ENCODE measurements at regions not wholly inside any gene's neighbourhood (a gene's known extent, or its start where the extent isn't known, plus 50 kb on each side); places are given as distances from the start of the nearest gene placed in this dataset.

- Mint-ChIP-seq H3K36me3 (ENCODE audit: low read depth) (no peaks in the 10 kb centered on the region), H3K27ac (no peak overlapping the region), H3K4me1 (peaks cover 20% of the 10 kb centered on the region), H3K4me3 (no peak overlapping the region), H3K27me3 (ENCODE audit: low read depth) (peaks cover 33% of the 10 kb centered on the region), H3K9me3 (no peaks in the 10 kb centered on the region)
- TF ChIP-seq, protein P1, sequence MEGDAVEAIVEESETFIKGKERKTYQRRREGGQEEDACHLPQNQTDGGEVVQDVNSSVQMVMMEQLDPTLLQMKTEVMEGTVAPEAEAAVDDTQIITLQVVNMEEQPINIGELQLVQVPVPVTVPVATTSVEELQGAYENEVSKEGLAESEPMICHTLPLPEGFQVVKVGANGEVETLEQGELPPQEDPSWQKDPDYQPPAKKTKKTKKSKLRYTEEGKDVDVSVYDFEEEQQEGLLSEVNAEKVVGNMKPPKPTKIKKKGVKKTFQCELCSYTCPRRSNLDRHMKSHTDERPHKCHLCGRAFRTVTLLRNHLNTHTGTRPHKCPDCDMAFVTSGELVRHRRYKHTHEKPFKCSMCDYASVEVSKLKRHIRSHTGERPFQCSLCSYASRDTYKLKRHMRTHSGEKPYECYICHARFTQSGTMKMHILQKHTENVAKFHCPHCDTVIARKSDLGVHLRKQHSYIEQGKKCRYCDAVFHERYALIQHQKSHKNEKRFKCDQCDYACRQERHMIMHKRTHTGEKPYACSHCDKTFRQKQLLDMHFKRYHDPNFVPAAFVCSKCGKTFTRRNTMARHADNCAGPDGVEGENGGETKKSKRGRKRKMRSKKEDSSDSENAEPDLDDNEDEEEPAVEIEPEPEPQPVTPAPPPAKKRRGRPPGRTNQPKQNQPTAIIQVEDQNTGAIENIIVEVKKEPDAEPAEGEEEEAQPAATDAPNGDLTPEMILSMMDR (IDR thresholded peaks at IDR 0.05; ENCODE audit: unreplicated experiment in 3 of 3), result no peak
Measured at GRCh38 chr20:57094252-57094891, 172.1 kb downstream of the BMP7 start.

DNA sequence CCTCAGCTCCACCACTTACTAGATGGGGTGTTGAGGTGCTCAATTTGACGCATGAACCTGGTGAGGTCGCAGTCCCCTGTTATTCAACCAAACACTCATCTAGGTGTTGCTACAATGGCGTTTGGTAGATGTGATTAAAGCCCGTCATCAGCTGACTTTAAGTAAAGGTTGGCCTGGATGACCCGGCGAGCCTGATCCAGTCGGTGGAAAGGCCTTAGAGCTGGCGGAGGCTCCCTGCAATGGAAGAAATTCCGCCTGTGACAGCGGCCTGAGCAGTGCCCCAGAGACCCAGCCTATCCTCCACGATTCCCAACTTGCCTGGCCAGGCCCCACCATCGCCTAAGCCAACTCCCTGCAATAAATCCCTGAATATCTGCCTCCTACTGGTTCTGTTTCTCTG, 171.4 kb downstream of the BMP7 start:
- H3K4me3 Mint-ChIP-seq, result no peak overlapping the region
- no peaks in the 10 kb centered on the region for H3K9me3 Mint-ChIP-seq
- TF ChIP-seq, protein P1 (IDR thresholded peaks at IDR 0.05; ENCODE audit: unreplicated experiment in 3 of 3), result no peak
- H3K27me3 Mint-ChIP-seq (ENCODE audit: low read depth), result peaks cover 32% of the 10 kb centered on the region
- H3K27ac Mint-ChIP-seq, result no peak overlapping the region
- peaks cover 20% of the 10 kb centered on the region for H3K4me1 Mint-ChIP-seq
- H3K36me3 Mint-ChIP-seq (ENCODE audit: low read depth), result no peaks in the 10 kb centered on the region

- H3K27ac Mint-ChIP-seq, result no peak overlapping the region
- no peaks in the 10 kb centered on the region for H3K36me3 Mint-ChIP-seq (ENCODE audit: low read depth)
- H3K4me1 Mint-ChIP-seq, result peaks cover 20% of the 10 kb centered on the region
- H3K4me3 Mint-ChIP-seq, result no peak overlapping the region
- peaks cover 32% of the 10 kb centered on the region for H3K27me3 Mint-ChIP-seq (ENCODE audit: low read depth)
- TF ChIP-seq, protein P1 (IDR thresholded peaks at IDR 0.05; ENCODE audit: unreplicated experiment in 3 of 3), result no peak
- no peaks in the 10 kb centered on the region for H3K9me3 Mint-ChIP-seq
Measured at GRCh38 chr20:57095426-57095825, 171.0 kb downstream of the BMP7 start.

- Mint-ChIP-seq H3K4me3 (no peak overlapping the region), H3K27me3 (ENCODE audit: low read depth) (peaks cover 26% of the 10 kb centered on the region), H3K36me3 (ENCODE audit: low read depth) (no peaks in the 10 kb centered on the region), H3K9me3 (no peaks in the 10 kb centered on the region), H3K27ac (no peak overlapping the region), H3K4me1 (peaks cover 15% of the 10 kb centered on the region)
- TF ChIP-seq, protein P1 (IDR thresholded peaks at IDR 0.05; ENCODE audit: unreplicated experiment in 3 of 3), result no peak
Measured at GRCh38 chr20:57097245-57097915, 169.1 kb downstream of the BMP7 start.

DNA sequence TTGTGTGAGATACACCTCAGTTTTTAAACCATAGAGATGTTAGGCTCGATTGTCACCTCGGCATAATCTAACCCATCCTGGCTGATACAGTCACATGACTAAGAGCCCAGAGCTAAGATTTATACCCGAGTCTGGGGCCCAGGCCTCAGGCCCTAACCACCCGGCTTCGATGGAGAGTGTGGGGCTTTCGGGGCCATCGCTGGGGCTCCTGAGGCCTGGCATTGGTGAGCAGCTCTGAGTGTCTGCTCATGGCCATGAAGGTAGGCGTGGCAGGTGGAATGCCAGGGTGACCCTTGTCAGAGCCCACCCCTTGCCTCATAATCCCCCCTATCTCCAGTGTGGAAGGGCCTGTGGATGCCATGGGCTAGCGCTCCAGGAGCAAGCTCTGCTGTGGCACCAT, 164.3 kb downstream of the BMP7 start:
- Mint-ChIP-seq H3K9me3 (no peaks in the 10 kb centered on the region), H3K27me3 (ENCODE audit: low read depth) (peaks cover 37% of the 10 kb centered on the region), H3K36me3 (ENCODE audit: low read depth) (no peaks in the 10 kb centered on the region), H3K27ac (no peak overlapping the region), H3K4me3 (no peak overlapping the region), H3K4me1 (peaks cover 13% of the 10 kb centered on the region)
- TF ChIP-seq, protein P1 (IDR thresholded peaks at IDR 0.05; ENCODE audit: unreplicated experiment in 3 of 3), result no peak

DNA sequence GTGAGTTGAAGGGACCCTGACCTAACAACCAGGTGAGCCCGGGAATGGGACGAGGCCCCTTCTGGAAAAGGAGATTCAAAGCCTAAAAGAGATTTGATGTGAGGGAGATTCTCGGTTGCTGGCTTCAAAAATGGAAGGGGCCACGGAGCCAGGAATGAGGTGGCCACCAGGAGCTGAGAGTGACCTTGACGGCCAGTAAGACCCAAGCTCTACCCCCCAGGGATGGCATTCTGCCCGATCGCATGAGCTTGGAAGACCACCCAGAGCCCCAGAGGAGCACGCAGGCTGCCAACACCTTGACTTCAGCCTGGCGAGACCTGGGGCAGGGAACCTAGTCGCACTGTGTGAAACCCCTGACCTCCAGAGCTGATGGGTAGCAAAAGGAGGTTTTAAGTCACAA, 163.9 kb downstream of the BMP7 start:
- Mint-ChIP-seq H3K4me1 (peaks cover 9% of the 10 kb centered on the region), H3K36me3 (ENCODE audit: low read depth) (no peaks in the 10 kb centered on the region), H3K27ac (no peak overlapping the region), H3K4me3 (no peak overlapping the region), H3K9me3 (no peaks in the 10 kb centered on the region), H3K27me3 (ENCODE audit: low read depth) (peaks cover 37% of the 10 kb centered on the region)
- TF ChIP-seq, protein P1 (IDR thresholded peaks at IDR 0.05; ENCODE audit: unreplicated experiment in 3 of 3), result no peak

Data from nephron (organoid).